Umbilical cord (tissue), 1 donor: ENCODE measurements at regions not wholly inside any gene's neighbourhood (a gene's known extent, or its start where the extent isn't known, plus 50 kb on each side); places are given as distances from the start of the nearest gene placed in this dataset.
"Not testable (repeated sequence)": the region's sequence is repeated elsewhere in the genome, so short reads cannot be mapped to it uniquely, and the experiment has no call there.

Source experiments
- DNase-seq: peaks from one replicate; pipeline ENCODE4 v3.0.0-alpha.2; 2015; ENCODE audit warnings: low spot score

DNA sequence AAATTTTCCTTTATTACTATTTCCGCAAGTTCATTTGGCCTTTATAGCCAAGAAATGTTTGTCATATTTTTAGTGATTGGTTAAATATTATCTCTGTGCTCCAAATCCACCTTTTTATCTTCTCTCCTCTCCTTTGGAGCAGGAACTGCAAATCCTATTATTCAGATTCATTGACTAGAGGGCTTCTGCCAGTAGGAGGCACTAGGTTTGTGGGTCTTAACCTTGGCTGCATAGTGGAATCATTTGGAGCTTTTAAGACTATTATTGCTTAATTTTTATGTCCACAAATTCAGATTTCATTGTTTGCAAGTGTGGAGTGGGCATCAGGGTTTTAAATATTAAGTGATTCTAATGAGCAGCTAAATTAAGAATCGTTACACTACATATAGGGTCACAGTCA is 75.3 kb upstream of the SYT10 start:
- no peak for DNase-seq

DNA sequence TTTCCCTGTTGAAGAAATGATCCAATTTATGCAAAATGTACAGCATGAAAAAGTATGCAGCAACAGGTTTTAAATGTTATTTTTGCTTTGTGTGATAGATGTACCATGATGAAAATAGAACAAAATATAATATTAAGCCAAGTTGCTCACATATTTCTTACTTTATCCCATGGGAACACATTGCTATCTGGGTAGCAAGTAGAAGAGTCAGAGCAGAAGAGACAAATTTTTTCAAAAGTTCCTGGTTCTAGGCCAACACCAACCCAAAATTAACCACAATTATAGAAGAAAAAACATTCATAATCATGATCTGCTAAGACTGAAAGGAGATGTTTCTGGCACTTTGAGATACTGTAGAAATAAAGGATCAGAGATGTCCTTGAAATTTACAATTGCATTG is 79.9 kb upstream of the SYT10 start:
- DNase-seq, result no peak

GRCh38 chr12:33520505-33521302 is 81.1 kb upstream of the SYT10 start:
- not testable (repeated sequence) for DNase-seq

DNA sequence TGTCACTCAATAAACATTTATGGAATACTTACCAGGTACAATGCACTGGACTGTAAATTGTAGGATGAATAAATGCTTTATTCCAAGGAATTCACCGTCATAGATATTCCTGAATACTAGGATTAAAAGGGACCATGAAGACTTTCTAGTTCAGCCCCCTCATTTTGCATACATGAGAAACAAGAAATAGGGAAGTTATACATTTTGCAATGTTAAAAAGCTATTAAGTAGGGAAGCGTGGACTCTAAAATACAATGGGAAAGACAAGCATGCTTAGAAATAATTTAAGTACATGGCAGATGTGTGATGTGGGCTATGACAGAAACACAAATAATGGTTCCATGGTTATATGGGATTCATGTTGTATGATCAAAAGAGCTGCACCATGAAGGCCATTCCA is 89.4 kb upstream of the SYT10 start:
- no peak for DNase-seq

- peak; percentile 2 for DNase-seq
Observed at GRCh38 chr12:33529810-33530209, 90.2 kb upstream of the SYT10 start.

- DNase-seq, result no peak
Observed at GRCh38 chr12:33531261-33531660, 91.6 kb upstream of the SYT10 start.

DNA sequence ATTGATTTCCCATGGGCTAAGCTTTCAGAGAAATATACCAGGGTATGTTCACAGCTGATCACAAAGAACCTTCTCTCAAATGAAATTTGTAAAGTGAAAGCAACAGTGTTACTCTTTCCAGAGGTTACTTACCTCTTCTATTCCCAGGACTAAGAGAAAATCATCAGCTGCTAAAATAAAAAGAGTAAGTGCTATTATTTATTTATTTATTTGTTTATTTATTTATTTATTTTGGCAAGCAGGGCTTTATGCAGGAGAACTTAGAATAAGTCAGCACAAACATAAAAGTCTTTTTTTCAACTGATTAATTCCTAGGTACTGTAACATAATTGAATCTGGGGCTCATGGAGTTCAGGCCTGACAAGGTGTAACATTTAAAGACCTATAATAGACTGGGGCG is 93.9 kb upstream of the SYT10 start:
- DNase-seq, result no peak

DNA sequence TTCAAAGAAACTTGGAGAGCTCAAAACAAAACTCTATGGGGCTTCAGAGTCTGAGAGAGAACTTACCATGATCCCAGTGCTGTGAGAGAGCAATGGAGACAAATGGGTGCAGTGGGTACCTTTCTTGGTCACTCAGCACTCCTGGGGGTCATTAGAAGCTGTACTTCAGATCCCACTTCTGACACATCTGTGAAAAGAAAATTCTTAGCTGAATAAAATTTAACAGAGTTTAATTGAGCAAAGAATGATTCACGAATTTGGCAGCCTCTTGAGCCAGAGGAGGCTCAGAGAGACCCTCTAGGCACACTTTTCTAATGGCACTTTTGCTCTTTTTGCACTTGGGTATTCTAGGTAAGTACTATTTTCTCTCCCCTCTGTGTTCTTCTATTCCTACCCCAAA is 96.8 kb upstream of the SYT10 start:
- no peak for DNase-seq

DNA sequence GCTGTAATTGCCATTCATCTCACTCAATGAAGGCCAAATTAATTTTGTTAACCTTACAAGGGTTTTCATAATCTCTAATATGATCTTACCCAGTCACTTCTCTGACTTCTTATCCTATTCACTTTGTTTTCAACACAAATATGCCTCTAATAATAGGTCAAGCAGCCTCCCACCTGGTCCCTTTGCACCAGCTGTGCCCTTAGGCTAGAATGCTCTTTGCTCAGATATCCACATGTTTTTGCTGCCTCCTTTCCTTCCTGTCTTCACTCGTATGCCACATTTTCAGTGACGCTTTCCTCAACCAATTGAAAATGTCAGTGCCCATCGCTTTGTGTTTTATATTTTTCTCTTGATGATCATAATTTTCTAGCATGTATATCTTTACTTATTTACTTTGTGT is 106.4 kb upstream of the SYT10 start:
- no peak for DNase-seq

DNA sequence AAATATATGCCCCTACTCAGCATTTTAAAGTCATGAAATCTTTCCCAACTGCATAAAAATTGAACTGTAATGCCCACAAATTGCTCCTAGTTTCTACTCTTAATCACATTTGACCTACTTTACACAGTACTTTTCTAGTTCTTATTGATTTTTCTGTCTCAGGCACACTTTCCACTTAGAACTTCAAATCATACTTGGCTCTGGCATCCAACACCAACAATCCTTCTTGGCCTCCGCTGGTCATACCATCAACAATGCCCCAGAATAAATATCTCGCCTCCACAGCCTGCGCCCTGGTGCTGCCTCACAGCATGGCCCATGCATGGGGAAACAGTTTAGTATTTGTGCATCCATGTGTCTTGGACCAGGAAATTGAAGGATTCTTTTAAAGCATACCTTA is 107.5 kb upstream of the SYT10 start:
- DNase-seq, result no peak

GRCh38 chr12:33550214-33550613 is 110.6 kb upstream of the SYT10 start:
- DNase-seq, result not testable (repeated sequence)

DNA sequence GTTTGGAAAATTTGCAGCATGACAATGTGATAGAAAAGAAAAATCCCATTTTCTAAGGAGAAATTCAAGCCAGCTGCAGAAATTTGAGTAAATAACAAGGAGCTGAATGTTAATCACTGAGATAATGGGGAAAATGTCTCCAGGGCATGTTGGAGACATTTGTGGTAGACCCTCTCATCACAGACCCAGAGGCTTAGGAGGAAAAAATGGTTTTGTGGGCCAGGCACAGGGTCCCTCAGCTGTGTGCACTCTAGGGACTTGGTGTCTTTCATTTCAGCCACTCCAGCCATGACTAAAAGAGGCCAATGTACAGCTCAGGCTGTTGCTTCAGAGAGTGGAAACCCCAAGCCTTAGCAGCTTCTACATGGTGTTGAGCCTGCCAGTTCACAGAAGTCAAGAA is 111.4 kb upstream of the SYT10 start:
- no peak for DNase-seq

- DNase-seq, result no peak
Observed at GRCh38 chr12:33555128-33555527, 115.5 kb upstream of the SYT10 start.

- no peak for DNase-seq
Observed at GRCh38 chr12:33560653-33561208, 121.1 kb upstream of the SYT10 start.

DNA sequence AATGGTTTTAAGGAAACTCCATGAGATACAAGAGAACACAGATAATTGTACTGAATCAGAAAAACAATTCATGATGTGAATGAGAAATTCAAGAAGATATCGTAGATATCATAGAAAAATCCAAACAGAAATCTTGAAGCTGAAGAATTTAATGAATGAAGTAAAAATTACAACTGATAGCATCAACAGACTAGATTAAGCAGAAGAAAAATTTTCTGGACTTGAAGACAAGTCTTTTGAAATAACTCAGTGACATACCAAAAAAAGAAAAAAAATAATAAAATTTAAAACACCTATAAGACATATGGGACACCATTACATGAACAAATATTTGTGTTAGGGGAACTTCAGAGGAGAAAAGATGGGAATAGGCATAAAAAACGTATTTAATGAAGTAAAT is 122.8 kb upstream of the SYT10 start:
- DNase-seq, result no peak

DNA sequence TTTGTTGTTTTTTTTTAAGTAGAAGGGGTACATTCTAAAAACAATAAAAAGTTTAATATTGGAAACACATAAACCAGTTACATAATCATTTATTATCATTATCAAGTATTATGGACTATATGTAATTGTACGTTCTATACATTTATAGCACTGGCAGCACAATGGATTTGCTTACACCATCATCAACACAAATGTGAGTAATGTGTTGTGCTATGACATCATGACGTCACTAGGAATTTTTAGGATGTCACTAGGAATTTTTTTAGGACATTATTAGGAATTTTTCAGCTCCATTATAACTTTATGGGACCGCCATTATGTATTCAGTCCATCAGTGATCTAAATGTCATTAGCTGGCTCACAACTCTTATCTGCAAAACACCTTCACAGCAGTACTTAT is 126.8 kb upstream of the SYT10 start:
- DNase-seq, result no peak

- no peak for DNase-seq
Observed at GRCh38 chr12:33575346-33575745, 135.7 kb upstream of the SYT10 start.

GRCh38 chr12:33581613-33582122 is 142.0 kb upstream of the SYT10 start:
- DNase-seq, result no peak

GRCh38 chr12:33586576-33586975 is 147.0 kb upstream of the SYT10 start:
- DNase-seq, result no peak

GRCh38 chr12:33587354-33587753 is 147.7 kb upstream of the SYT10 start:
- no peak for DNase-seq

GRCh38 chr12:33587784-33588712 is 148.4 kb upstream of the SYT10 start:
- DNase-seq, result peak; percentile 96

- peak; percentile 32 for DNase-seq
Observed at GRCh38 chr12:33588725-33589405, 149.2 kb upstream of the SYT10 start.
